ENCODE measurements at regions not wholly inside any gene's neighbourhood (a gene's known extent, or its start where the extent isn't known, plus 50 kb on each side); places are given as distances from the start of the nearest gene placed in this dataset.

GRCh38 chr3:128548426-128549282 lies 55.7 kb upstream of the GATA2 start:
- Histone ChIP-seq H3K4me3 (no peak overlapping the region), H3K36me3 (ENCODE audit: insufficient read depth) (no peaks in the 10 kb centered on the region), H3K9me2 (ENCODE audit: insufficient read depth) (no peaks in the 10 kb centered on the region), H4K20me1 (replicated peaks; ENCODE audit: insufficient read depth) (no peaks in the 10 kb centered on the region), H3K27me3 (ENCODE audit: insufficient read depth) (peaks cover 2% of the 10 kb centered on the region; the same call in 1 of the 2 replicates), H3K79me2 (replicated peaks; ENCODE audit: insufficient read depth) (no peaks in the 10 kb centered on the region), H3K4me1 (ENCODE audit: insufficient read depth) (peaks cover 6% of the 10 kb centered on the region; the same call in 1 of the 2 replicates), H3K27ac (ENCODE audit: low read depth) (no peak overlapping the region), H3F3A (replicated peaks; ENCODE audit: low read depth) (no peaks in the 10 kb centered on the region), H3K4me2 (0 out of 2 replicates have a peak overlapping the region, but pooled peaks have one; percentile 43), H2AFZ (peak overlapping the region; percentile 91)
- Mint-ChIP-seq H3K4me1 (peaks cover 9% of the 10 kb centered on the region), H3K4me3 (0 out of 3 replicates have a peak overlapping the region, but pooled peaks have one; percentile 19), H3K9me3 (peaks cover 3% of the 10 kb centered on the region), H3K27me3 (ENCODE audit: insufficient read depth, low read depth, poor library complexity) (peaks cover 12% of the 10 kb centered on the region), H3K27ac (no peak overlapping the region), H3K36me3 (ENCODE audit: low read depth) (no peaks in the 10 kb centered on the region; the same call in 2 of the 3 replicates)
- DNase-seq (ENCODE audit: low spot score) (no peak), ATAC-seq (no peak)
- no peak for TF ChIP-seq ETS1 (IDR thresholded peaks at IDR 0.05)
- TF ChIP-seq NANOG (IDR thresholded peaks at IDR 0.05; ENCODE audit: borderline replicate concordance) = no peak
- TF ChIP-seq ZNF114 (CRISPR knock-in tag; IDR thresholded peaks at IDR 0.05) = no peak
- no peak for TF ChIP-seq REST (IDR thresholded peaks at IDR 0.05; ENCODE audit: unreplicated experiment)
- TF ChIP-seq ZNF462 (CRISPR knock-in tag; IDR thresholded peaks at IDR 0.05) = no peak
- no peak for TF ChIP-seq JUNB (IDR thresholded peaks at IDR 0.05; ENCODE audit: unreplicated experiment)
- no peak for TF ChIP-seq STAT1 (IDR thresholded peaks at IDR 0.05; ENCODE audit: unreplicated experiment)
- no peak for TF ChIP-seq CREB1 (CRISPR knock-in tag; IDR thresholded peaks at IDR 0.05; ENCODE audit: low read depth)
- no peak for TF ChIP-seq CTCF (conservative IDR thresholded peaks at IDR 0.05; ENCODE audit: low read depth in 2 of 2)
- no peak for TF ChIP-seq POLR2AphosphoS5 (IDR thresholded peaks at IDR 0.05; ENCODE audit: low read depth)
- no peak for TF ChIP-seq ZNF331 (CRISPR knock-in tag; IDR thresholded peaks at IDR 0.05; ENCODE audit: low read depth)
- TF ChIP-seq EZH2 (IDR thresholded peaks at IDR 0.05; ENCODE audit: low read depth, unreplicated experiment) = no peak

Data from GM23338 (cell line).